ENCODE measurements at regions not wholly inside any gene's neighbourhood (a gene's known extent, or its start where the extent isn't known, plus 50 kb on each side); places are given as distances from the start of the nearest gene placed in this dataset.

DNA sequence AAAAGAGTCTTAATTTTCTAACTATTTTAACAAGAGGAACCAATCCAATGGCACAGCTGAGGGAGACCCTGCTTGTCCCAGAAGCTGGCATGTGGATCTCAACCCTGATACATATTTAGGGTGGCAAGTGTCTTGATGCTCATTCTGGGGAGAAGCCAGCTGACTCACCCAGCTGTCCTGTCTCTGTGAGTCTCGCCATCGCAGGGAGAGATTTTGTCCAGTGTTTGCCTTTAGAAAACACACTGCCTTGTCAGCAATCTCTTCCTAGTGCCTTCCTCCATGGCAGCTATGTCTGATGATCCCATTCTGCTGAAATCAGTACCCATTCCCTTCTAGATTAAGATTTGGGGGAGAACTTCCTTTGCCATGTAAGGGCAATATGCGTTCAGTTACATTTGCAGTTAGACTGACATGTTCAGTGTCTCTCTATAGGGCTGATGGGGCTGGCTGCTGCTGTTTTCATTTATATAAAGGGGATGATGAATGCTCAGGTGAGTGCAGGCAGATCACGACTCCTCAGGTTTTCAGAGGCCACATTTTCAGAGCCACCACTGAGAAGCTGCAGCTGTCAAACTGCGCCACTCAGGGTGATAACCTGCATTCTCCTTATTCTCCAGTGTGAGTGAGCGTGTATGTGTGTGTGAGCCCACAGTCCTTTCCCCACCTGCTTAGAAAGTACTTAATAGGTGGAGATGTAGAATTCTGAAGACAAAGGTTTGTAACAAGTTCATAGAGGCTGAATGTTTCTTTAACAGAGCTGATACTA, 217.0 kb downstream of the GAS1 start:
- DNase-seq (ENCODE audit: low read depth) = no peak

DNA sequence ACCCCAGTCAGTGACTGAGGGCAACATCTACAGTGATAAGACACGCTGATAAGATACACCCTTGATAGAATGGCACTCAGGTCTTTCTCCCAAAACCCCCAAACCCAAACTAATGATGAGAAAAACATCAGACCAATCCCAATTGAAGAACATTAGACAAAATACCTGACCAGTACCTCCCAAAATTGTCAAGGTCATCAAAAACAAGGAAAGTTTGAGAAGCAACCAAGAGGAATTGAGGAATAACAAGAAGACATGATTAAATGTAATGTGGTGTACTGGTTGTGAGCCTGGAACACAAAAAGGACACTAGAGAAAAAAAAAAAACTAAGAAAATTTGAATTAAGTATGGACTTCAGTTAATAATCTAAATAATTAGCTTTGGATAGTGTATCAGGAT, 222.8 kb downstream of the GAS1 start:
- no peak for DNase-seq (ENCODE audit: low read depth)

DNA sequence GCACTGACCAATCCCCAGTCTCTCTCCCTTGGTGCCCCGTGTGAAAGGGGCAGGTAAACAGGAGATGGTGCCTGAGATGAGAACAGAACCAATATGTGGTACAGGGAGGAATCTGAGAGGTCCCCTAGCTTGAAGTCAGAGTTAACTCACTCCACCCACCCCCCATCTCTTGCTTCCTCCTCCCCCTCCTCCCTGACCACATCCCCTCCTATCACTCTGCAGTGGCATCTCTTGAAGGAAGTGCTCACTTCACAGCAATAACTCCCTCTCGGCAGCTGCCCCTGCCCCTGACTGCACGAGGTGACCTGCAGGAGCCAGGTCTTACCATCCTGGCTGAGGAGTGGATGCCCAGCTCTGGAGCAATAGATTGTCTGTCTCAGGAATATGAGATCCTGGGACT, 224.0 kb downstream of the GAS1 start:
- DNase-seq (ENCODE audit: low read depth) = no peak

DNA sequence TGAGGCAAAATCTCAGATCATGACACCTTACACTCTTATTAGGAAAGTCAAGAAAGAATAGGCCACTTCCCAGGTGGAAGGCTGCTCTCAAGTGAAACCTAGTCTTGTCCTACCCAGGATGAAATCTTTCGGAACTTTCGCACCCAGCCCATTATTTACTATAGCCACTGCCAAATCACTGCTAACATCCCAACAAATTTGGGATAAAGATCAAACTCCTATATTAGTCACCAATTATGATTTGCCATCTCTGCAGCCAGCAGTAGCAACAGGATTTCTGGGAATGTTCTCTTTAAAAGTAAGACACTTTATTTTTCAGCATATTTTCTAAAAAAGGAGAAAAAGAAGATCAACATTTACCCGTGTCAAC, 224.6 kb downstream of the GAS1 start:
- DNase-seq (ENCODE audit: low read depth) = no peak

DNA sequence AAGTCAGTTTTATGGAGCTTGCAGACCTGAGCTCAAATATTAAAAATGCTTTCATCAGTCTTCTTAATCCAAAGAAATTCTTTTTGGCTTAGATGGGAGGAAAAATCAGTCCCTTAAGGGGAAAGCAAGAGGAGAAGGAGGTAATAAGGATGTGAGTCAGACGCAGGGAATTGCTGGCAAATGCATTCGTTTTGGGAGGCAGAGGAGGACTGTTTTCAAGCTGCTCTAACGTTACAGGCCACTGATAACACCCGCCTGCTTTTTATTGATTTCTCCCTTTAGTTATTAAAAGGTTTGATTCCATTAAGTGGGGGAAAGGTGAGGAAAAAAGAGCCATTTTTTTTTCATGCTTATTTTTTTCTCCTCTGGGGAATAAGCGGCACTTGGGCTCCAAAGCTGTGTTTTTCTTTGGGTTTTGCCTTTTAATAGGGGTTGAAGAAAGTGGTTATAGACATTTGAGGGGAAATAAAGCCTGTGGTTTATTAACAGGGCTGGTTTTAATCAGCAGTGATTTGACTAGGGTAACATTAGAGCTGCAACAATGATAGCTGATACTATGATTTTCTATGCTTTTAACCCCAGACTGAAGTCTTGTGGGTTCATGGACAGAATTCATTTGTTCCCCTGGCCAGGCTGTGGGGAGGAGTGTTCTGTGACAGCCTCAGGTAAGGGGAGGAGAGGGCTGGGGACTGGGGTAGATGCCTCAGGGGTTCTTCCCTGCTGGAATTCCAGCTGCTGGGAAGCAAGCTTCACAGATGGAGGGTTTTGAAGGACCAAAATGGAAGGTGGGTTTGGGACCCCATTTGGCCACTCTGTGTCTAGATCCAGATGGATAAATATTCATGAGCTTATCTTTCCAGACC, 225.2 kb downstream of the GAS1 start:
- peak; percentile 93 for DNase-seq (ENCODE audit: low read depth)

DNA sequence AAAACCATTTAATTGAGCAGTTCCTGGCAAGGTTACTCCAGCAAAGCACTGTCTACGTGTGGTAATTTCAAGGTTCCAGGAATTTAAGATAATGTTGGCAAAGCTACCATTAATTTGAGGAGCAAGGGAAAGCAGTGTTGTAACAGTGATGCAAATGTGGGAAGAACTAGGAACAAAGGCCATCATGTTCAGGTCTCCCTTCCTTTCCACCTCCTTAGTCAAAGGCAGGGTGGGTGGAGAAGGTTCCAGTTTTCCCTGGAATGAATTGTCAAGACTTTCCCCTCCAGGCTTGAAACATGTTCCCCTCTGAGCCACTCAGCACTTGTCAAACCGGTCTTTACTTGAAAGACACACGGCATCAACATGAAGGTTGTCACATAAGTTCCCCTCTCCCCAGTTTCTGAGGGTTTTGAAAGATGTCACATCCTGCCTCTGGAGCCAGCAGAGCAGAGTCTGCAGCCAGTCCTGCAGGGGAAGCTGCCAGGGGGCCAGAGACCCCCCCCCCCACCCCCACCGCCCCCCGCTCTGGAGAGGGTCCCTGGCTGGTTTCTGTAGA, 226.0 kb downstream of the GAS1 start:
- DNase-seq (ENCODE audit: low read depth) = no peak

DNA sequence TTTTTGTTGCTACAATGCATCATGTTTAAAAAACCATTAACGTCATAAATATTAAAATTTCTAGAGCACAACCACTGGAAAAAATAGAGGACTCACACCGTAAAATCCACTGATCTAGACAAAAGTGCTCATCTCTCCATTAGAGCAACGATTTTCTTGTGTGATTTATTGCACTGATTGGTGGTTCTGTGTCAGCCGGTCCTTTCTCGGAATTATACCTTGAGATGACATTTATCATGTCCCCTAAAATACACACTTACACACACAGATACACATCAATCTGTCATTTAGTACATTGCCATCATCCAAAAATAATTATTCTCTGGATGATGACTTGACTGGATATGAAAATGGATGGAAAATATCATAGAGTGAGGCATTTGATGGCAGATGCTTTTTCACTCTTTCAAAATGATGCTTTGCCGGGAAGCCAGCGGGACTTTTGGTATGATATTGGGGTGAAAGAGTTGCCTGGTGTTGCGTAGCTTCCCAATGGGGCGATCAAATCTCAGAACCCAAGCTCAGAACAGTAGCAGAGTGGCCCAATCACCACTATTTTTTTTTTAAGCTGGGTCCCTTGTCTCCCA, 226.6 kb downstream of the GAS1 start:
- DNase-seq (ENCODE audit: low read depth) = no peak

DNA sequence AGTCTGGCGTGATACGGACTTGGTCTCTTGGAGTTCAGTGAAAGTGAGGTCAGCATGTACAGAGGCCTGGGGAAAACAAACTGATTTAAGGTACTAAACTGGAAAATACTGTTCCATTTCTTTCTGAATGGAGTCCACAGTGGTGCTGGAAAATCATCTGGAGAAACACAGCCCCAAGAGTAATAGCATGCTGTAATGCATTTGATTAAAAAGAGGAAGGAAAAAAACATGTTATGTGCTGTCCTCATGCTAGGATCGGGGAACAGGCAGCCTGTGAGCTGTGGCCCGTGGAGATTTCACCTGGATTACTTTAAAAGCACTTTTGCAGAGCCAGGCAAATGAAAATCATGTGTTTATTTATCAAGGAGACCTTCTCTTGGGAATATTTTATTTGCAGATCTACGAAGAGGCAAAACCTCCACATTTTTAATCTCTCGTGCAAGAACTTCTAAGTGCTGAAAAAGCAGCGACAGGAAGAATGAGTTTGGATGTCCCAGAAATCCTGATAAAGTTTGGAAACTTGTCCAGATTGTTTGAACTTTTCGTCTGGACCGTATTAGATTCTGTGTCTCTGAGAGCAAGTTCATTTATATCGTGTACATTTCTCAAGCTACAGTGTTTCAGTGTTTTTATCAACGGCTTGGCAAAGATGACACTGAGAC, 228.8 kb downstream of the GAS1 start:
- no peak for DNase-seq (ENCODE audit: low read depth)

DNA sequence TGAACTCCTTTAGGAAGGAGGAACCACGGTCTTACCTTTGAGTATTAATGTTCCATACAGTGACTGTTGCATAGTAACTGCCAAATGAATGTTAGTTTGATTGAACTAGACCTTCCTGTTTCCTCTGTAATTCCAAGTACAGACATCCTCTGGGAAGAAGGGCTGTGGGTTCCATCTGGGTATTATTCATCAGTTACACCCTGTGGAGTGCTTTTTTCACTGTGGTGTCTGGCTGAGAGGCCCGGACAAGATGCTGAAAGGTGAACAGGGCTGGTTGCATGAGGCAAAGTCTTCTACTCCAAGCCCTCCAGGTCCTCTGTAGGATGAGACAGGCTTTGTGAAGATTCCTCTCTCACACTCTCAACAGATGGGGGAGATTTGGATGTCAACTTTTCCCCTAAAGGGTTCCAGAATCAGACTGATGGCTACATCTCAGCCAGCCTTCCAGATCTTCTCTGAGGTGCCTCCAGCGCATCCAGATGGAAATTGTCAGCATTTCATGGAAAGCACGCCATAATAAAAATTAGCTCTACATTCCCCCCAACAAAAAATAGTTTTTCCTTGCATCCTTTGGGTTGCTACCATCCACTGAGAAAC, 230.9 kb downstream of the GAS1 start:
- DNase-seq (ENCODE audit: low read depth) = no peak

DNA sequence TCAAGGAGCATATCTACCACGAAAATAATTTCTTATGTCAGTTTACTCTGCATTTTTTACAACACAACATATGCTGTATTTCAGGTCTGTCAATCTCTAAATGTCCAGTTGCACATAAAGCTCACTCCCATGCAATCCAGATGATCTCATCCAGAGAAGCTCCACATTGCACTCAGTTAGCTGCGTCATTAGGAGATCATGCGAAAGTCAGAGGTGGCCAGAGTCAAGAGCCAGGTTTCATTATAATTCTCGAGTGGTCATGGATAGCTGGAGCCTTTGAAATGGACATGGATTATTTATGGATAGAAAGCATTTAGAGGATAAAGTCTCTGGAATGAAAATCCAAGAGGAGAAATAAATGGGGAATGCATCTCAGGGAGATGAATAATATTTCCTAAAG, 232.3 kb downstream of the GAS1 start:
- no peak for DNase-seq (ENCODE audit: low read depth)

DNA sequence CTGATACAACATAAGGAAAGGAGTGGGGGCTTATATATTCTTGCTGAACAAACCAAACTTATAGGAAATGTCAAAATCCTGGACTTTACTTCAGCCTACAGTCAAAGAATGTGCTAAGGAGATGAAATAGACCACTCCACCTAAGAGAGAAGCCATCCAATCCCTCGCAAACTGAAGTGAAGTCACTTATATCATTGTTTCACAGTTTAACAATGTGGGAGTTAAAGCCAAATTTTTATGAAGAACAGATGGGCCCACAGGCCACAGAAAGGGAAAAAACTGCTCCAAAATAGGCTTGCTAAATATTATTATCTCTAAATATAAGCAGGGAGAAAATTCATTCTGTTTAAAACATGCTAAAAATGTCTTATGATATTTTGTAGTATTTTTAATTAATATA, 233.3 kb downstream of the GAS1 start:
- DNase-seq (ENCODE audit: low read depth) = no peak

DNA sequence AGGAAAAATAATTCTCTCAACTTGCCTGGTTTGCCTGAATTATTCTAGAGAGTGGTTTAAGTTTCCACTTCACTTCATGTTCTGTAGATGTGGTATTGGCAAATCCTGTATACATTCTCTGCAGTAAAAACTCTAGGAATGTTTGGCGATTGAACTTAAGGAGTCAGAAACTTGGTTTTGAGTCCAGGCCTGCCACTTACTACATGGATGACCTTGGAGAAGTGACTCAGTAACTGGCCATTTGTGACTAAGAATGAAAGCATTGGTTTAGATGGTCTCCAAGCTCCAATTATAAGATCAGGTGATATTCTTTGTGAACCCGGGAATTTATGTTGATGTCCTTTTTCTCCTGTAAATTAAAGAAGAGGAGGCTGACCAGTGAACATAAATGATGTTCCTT, 233.8 kb downstream of the GAS1 start:
- DNase-seq (ENCODE audit: low read depth) = peak; percentile 83

DNA sequence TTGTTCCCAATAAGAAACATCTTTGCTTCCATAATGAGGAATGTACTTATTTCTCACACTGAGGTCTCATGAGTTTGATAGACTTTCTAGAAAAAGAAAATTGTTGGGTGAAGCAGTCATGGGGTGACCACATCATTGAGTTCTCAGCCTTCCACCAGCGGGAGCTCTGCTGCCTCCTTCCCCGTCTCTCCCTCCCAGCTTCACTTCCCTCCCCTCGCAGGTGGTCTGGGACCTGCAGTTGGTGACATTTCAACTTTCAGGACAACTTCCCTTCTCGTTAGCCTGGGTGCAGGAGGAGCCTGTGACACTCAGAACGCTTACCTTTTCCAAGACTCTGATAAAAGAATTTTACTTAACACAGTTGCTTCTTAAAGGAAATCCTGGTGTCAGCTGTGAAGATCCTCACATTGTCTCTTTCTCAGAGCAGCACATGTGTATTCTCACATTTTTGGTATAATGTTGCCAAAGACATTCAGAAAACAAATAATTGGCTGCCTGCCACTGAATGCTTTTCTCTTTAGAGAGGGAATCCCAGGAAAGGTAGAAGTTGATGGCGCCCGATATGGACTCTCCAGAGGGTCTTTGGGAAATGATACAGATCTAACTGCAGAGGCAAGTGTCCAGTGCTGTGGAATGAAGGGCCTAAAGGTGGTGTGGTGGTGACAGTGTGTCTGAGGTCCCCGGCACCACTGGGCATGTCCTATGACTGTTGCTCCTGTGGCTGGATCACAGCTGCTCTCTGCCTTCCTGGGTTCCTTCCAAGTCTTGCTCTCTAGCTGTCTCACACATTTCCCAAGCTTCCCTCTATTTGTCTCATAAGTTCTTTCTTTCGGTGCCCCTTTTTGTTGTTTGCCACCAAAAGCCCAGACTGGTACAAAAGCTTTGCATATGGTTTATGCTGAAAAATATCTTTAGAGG, 238.1 kb downstream of the GAS1 start:
- no peak for DNase-seq (ENCODE audit: low read depth)

DNA sequence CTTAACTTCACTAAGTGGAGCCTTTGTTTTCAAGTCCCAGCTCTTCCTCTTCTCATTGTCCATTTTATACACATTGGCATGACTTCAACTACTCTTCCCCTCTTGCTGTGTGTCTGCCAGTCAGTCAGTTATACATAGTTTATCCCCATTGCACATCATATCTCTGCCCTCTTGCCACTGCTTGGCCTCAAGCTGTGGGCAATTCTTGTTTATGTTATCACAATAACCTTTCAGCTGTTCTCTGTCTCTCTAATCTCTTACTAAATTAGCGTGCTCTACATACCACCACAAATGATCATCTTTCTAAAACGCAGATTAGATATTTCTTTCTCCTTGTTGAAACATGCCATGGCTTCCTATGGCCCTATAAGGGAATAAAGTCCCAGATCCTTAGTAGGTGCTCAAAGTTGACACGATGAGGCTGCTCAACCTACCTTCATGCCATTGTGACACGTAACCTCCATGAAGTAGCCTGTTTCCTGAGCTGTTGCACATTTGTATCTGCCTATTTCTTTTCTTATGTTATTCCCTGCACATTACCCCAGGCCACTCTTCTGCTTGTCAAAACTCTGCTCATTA, 239.3 kb downstream of the GAS1 start:
- no peak for DNase-seq (ENCODE audit: low read depth)

DNA sequence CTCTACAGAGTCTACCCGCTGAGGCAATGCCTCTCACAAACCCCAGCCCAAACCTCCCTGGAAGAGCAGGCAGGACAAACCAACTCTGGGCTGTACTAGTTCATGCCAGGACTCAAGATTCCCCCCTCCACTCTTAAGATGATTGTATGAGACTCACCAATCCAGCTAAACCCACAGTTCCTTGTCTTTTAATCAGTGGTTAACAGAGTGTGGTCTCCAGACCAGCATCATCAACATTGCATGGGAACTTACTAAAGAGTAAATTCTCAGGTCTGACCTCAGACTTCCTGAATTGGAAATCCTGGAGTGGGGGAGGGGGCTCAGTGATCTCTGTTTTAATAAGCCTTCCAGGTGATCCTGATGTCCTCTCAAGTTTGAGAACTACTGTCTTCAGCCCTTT, 240.9 kb downstream of the GAS1 start:
- peak; percentile 76 for DNase-seq (ENCODE audit: low read depth)

DNA sequence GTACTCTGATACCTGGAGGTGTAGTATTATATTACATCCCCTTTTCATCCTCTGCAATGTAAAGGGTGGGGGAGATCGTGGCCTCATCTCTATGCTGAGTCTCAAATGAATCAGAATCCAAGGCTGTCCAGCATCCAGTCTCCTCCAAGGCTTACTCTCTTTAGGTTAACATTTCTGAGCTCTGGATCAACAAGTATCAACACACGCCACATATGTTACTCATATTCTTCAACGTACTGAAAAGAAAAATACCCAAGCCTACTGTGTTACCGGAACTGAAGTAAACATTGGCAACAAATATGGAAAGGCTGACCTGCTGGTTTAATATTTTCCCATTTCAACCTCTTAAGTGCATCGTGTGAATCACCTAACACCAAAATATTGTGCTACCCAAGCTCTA, 241.8 kb downstream of the GAS1 start:
- no peak for DNase-seq (ENCODE audit: low read depth)

DNA sequence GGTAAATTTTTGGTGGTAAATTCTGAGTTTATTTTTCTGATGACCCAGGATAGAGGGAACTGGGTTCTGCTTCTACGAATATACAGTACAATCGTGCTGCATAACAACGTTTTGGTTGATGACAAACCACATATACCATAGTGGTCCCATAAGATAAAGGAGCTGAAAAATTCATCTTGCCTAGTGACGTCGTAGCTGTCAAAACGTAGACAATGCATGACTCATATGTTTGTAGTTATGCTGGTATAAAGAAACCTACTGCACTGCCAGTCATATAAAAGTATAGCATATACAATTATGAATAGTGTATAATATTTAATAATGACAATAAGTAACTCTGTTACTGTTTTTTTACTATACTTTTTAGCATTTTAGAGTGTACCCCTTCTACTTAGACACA, 244.0 kb downstream of the GAS1 start:
- DNase-seq (ENCODE audit: low read depth) = no peak

DNA sequence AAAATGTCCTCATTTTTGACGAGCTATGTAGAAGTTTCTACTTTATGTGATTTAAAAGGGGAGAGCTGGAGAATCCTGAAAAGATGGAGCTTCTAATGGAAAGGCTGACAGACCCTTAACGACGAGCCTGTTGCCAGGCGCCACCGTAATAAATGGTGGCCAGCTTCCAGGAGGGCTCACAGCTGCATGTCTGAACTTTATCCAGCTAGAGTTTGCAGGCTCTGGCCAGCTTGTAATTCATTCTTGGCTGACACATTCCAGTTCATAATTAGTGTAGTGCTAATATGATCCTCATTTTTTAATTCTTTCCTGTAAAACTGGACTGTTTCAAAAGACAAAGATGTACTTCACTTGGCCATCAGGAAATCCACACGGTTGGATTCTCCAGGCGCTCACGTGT, 246.7 kb downstream of the GAS1 start:
- DNase-seq (ENCODE audit: low read depth) = no peak

DNA sequence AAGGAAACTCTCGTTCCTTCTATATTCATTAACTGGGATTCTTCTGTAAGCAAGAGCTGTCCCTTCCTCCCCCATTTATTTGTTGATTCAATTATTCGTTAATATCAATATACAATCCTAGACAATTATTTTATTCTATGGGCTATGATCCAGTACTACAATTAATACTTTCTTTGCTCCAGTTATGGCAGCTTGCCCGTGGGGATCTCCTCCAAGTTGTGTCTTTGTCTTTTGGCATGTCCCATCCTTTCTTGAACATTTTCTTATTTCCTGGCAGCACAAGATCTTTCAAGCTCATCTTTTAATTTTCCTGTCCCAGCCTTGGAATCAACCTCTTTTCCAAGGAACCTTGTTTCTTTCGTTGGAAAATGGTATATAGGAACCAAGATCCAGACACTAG, 249.3 kb downstream of the GAS1 start:
- DNase-seq (ENCODE audit: low read depth) = no peak

DNA sequence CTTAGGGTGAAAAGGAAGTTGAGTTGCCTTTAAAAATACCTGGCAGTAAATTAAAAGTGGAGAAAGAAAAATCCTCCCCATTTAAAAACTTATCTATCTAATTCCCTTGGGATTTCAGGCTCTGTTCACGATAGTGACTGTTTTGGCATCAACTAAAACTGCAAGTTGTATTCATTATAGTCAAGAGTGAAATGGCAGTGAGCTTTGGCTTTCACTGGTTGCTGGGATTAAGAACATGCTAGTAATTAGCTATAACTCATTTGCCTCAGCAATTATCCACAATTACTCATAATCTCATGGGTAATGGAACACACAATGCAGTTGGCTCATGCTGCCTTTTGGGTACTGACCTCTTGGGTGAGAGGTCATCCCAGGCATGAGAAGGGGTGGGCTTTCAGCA, 250.1 kb downstream of the GAS1 start:
- DNase-seq (ENCODE audit: low read depth) = no peak
